Endothelial cell of umbilical vein (primary cell): ENCODE measurements at regions not wholly inside any gene's neighbourhood (a gene's known extent, or its start where the extent isn't known, plus 50 kb on each side); places are given as distances from the start of the nearest gene placed in this dataset.

Experiments
- CTCF ChIP-seq, 2 donors: IDR thresholded peaks; 1 replicate in 1 of 2; 2 replicates in 1 of 2; pipeline ENCODE4 v1.5.1; 2011; ENCODE audit warnings: low read length in 2 of 2, mild to moderate bottlenecking in 2 of 2, moderate library complexity in 2 of 2, control low read depth in 1 of 2, inconsistent platforms in 1 of 2, low read depth in 1 of 2; ENCODE audit not compliant: insufficient read depth in 1 of 2; ENCODE audit errors: extremely low read depth in 1 of 2
- POLR2A ChIP-seq: IDR thresholded peaks from 2 replicates; pipeline ENCODE4 v1.6.1; 2012; ENCODE audit warnings: low read depth, mild to moderate bottlenecking, control low read depth, low read length
- POLR2AphosphoS5 ChIP-seq: IDR thresholded peaks from 2 replicates; pipeline ENCODE4 v1.6.1; 2012; ENCODE audit warnings: low read depth, mild to moderate bottlenecking, control low read depth, low read length, moderate library complexity; ENCODE audit not compliant: insufficient read depth

- TF ChIP-seq POLR2A: no peak
- TF ChIP-seq CTCF (IDR thresholded peaks at IDR 0.05; ENCODE audit: extremely low read depth in 1 of 2, insufficient read depth in 1 of 2, low read depth in 1 of 2, low read length in 2 of 2): no peak
- TF ChIP-seq POLR2AphosphoS5: no peak
These were observed 90.6 kb downstream of the MID1IP1 start for GRCh38 chrX:38891641-38892413.
